ENCODE measurements at regions not wholly inside any gene's neighbourhood (a gene's known extent, or its start where the extent isn't known, plus 50 kb on each side); places are given as distances from the start of the nearest gene placed in this dataset.

DNA sequence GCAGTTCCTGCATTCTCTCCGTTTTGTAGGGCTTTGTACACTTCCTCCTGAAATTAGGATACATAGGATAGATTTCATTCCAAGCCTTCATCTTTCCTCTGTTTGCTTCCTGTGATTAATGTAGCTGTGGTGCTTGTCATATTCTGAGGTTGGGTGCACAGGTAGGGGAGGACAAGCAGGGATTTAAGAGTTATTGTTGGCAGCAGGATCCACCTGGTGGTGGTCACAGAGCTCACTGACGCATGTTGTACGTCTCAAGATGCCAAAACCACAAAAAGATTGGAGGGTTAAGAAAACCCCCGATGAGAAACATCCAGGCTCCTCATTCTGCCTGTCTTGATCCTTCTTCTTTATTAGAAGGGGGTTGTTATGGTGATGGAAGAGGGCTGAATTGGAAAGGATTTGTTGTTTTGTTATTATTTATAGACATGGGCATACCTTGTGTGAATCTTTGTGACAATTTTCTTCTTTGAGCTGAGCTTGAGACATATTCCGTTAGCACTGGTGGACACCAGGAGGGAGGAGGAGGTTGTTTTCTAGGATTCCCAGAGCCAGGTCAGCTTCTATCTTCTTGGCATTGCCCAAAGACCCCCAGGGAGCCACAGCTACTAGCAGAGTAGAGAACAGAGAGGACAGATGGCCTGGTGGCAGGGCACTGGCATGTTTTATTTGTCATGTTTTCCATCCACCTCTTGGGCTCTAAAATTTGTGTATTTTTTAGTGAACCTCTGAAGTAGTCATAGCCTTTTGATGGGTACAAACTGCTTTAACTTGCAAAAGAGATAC lies 57.7 kb upstream of the LARS2 start:
- FAIRE-seq: no peak
- DNase-seq (ENCODE audit: low spot score): no peak

DNA sequence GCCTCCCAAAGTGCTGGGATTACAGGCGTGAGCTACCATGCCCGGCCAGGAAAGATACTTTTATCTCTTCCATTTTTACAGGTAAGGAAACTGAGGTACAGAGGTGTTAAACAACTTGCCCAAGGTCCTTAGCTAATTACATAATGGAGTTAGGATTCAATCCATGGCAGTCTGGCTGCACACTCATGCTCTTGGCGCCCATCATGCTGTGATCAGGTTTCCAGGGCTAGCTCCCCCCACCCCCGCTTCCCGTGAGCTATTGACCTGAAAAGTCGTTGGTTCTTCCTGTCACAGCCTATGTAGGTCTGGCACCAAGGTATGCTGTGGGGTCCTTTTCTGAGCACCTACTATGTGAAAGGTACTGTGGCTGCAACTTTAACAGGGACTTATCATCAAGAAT lies 55.9 kb upstream of the LARS2 start:
- no peak for FAIRE-seq
- no peak for DNase-seq (ENCODE audit: low spot score)

DNA sequence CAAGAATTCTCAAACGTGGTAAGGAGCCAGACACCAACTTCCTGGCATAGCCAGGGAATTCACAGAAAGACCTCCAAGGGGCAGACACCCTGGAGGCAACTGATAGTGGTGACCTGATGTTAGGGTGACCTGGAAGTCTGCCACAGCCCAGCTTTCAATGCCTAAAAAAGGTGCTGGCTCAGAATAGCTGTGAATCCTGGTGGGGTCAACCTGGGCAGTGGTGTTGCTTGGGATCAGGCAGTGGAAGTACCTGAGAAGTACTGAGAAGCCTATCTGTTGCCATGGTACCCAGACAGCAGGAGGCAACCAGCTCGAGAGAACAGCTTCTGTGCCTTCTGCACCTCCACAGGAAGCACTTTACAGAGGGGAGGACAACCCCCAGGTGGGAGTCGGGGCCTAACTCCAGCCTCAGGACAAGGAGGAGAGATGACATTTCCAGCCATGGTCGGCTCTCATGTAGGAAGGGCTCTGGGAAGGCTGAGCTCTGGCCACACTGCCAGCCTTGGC lies 55.4 kb upstream of the LARS2 start:
- DNase-seq (ENCODE audit: low spot score) (no peak), FAIRE-seq (no peak)

DNA sequence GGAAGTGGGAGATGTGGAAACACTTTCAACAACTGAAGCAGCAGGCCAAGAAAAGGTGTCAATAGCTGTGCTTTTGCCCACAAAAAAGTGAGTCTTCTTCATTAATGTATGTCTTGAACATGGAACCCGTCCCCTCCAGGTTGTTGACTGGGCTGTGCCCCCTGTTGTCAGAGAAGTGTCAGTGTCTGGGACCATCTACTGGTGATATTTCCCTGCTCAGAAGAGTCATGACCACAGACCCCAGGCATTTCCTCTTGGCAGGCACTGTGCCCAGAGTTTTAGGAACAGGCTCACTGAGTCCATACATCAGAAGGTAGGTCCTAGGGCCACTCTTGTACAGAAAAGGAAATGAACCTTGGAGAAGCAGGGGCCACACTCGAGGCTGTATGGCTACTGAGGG lies 54.8 kb upstream of the LARS2 start:
- DNase-seq (ENCODE audit: low spot score): no peak
- no peak for FAIRE-seq

DNA sequence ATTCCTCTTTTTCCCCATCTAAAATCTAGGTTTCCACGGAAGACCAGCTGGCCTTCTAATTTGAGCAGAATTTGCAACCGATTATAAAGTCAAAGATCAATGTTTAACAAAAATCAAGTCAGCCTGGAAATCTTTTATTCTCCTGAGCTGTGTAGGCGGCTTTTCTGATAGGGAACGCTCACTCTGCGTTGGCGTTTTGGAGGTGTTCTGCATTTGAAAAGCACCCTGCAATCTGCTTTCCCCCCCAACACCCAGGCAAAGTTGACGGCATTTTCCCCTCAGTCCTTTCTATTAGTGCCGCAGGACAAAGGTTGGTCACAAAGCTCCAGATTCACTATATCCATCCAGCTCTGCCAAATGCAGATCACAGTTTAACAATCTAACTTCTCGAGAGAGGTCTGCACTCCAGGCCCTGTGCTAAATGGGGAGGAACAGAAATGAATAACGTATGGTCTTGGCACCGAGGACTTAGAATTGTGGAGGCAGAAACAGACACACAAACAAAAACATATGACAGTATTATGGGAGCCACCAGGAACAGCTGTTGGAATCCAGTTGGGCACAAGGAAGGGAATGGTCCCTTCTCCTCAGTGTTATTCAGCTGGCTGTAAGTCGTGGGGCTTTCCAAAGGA lies 50.4 kb upstream of the LARS2 start:
- DNase-seq (ENCODE audit: low spot score): no peak
- FAIRE-seq: no peak

Measured in urothelium cell line (cell line).